Endothelial cell of umbilical vein (primary cell): ENCODE measurements at regions not wholly inside any gene's neighbourhood (a gene's known extent, or its start where the extent isn't known, plus 50 kb on each side); places are given as distances from the start of the nearest gene placed in this dataset.

ENCODE experiments used
- BruUV-seq: library from RNA; stranded (reverse); fragments of 400-500 nt; replicated peaks from 2 replicates; lab custom pipeline; 2021; lab: Mats Ljungman, UMichigan
- CTCF ChIA-PET: fragments of 300-600, 350-600 bp; sonication (Branson Sonifier 250); formaldehyde crosslinking; loops from one replicate; lab custom pipeline; 2021; ENCODE audit warnings: antibody characterized with exemption, inconsistent platforms; lab: Charles Lee
- POLR2A ChIA-PET: fragments of 300-600, 350-600 bp; sonication (Branson Sonifier 250); formaldehyde crosslinking; loops from one replicate; lab custom pipeline; 2021; ENCODE audit warnings: antibody characterized with exemption, inconsistent platforms; lab: Charles Lee
- DNase-seq: peaks from one replicate; pipeline ENCODE4 v3.0.0-alpha.2; 2011; ENCODE audit warnings: low read depth, low spot score
- FAIRE-seq: peaks from 2 replicates; lab custom pipeline; 2011; peaks lifted over from hg19 to GRCh38; lab: Jason Lieb, UNC
- H2AFZ ChIP-seq: 2 replicates; pipeline ENCODE4 v1.6.0; 2012; ENCODE audit warnings: low read depth, low read length, control low read depth, inconsistent platforms
- H3K27ac ChIP-seq: 2 replicates; pipeline ENCODE4 v1.5.1; 2011; ENCODE audit warnings: low read depth, mild to moderate bottlenecking, control low read depth, low read length, moderate library complexity; ENCODE audit not compliant: insufficient read depth
- H3K27me3 ChIP-seq, 2 experiments: 2 replicates each; pipeline versions ENCODE4 v1.6.0 to v1.6.1; 2011; ENCODE audit warnings: low read length in 2 of 2, mixed read lengths in 1 of 2; ENCODE audit not compliant: control insufficient read depth in 2 of 2, insufficient read depth in 2 of 2
- H3K36me3 ChIP-seq, 2 experiments: 2 replicates in 1 of 2; 3 replicates in 1 of 2; pipeline ENCODE4 v1.5.1; 2011; ENCODE audit warnings: low read length in 2 of 2, mild to moderate bottlenecking in 1 of 2, moderate library complexity in 1 of 2; ENCODE audit not compliant: control insufficient read depth in 2 of 2, insufficient read depth in 2 of 2; ENCODE audit errors: extremely low read depth in 1 of 2
- H3K4me1 ChIP-seq: 3 replicates; pipeline ENCODE4 v1.5.1; 2011; ENCODE audit warnings: mild to moderate bottlenecking, low read length; ENCODE audit not compliant: control insufficient read depth, insufficient read depth; ENCODE audit errors: extremely low read depth
- H3K4me2 ChIP-seq: 2 replicates; pipeline ENCODE4 v1.6.1; 2011; ENCODE audit warnings: low read length, control low read depth, mixed read lengths; ENCODE audit not compliant: insufficient read depth
- H3K4me3 ChIP-seq, 3 experiments: fragments of 200-600 bp in 1 of 3; sonication (generic), shearing (Covaris generic) in 1 of 3; replicated peaks in 1 of 3; 2 replicates each; pipeline ENCODE4 v1.5.1; 2011 to 2016; ENCODE audit warnings: control low read depth in 3 of 3, low read length in 3 of 3, mild to moderate bottlenecking in 2 of 3, inconsistent platforms in 1 of 3, low read depth in 1 of 3, moderate library complexity in 1 of 3; ENCODE audit not compliant: insufficient read depth in 1 of 3
- H3K79me2 ChIP-seq: 2 replicates; pipeline ENCODE4 v1.6.0; 2012; ENCODE audit warnings: low read length, inconsistent platforms; ENCODE audit not compliant: control insufficient read depth, insufficient read depth
- H3K9ac ChIP-seq: replicated peaks from 2 replicates; pipeline ENCODE3; 2011; ENCODE audit warnings: low read length, control low read depth; ENCODE audit not compliant: insufficient read depth; ENCODE audit errors: extremely low read depth
- H3K9me1 ChIP-seq: replicated peaks from 3 replicates; pipeline ENCODE4 v1.6.0; 2011; ENCODE audit warnings: mild to moderate bottlenecking, low read length; ENCODE audit not compliant: control insufficient read depth, insufficient read depth; ENCODE audit errors: extremely low read depth
- H3K9me3 ChIP-seq: replicated peaks from 2 replicates; pipeline ENCODE4 v1.5.1; 2012; ENCODE audit warnings: low read length, inconsistent platforms; ENCODE audit not compliant: control insufficient read depth, insufficient read depth
- H4K20me1 ChIP-seq: replicated peaks from 2 replicates; pipeline ENCODE3; 2011; ENCODE audit warnings: mild to moderate bottlenecking, low read length; ENCODE audit not compliant: control insufficient read depth, insufficient read depth; ENCODE audit errors: extremely low read depth
- CTCF ChIP-seq, 2 donors: IDR thresholded peaks; 1 replicate in 1 of 2; 2 replicates in 1 of 2; pipeline ENCODE4 v1.5.1; 2011; ENCODE audit warnings: low read length in 2 of 2, mild to moderate bottlenecking in 2 of 2, moderate library complexity in 2 of 2, control low read depth in 1 of 2, inconsistent platforms in 1 of 2, low read depth in 1 of 2; ENCODE audit not compliant: insufficient read depth in 1 of 2; ENCODE audit errors: extremely low read depth in 1 of 2
- EZH2 ChIP-seq: IDR thresholded peaks from 2 replicates; pipeline ENCODE4 v1.6.1; 2012; ENCODE audit warnings: borderline replicate concordance, low read depth, mild to moderate bottlenecking, moderate library complexity, low read length, inconsistent platforms; ENCODE audit not compliant: severe bottlenecking
- FOS ChIP-seq: IDR thresholded peaks from 2 replicates; pipeline ENCODE4 v1.6.1; 2011; ENCODE audit warnings: mild to moderate bottlenecking, low read length, moderate library complexity, borderline replicate concordance; ENCODE audit not compliant: insufficient read depth
- GATA2 ChIP-seq: IDR thresholded peaks from 2 replicates; pipeline ENCODE4 v1.7.0; 2011; ENCODE audit warnings: low read depth, mild to moderate bottlenecking, moderate library complexity, mixed read lengths, low read length; ENCODE audit not compliant: insufficient read length, insufficient read depth
- JUN ChIP-seq: IDR thresholded peaks from 2 replicates; pipeline ENCODE4 v1.6.1; 2011; ENCODE audit warnings: borderline replicate concordance, low read depth; ENCODE audit not compliant: insufficient read length, insufficient read depth
- MAX ChIP-seq: IDR thresholded peaks from 2 replicates; pipeline ENCODE4 v1.6.1; 2011; ENCODE audit not compliant: insufficient read depth, insufficient read length
- MYC ChIP-seq: IDR thresholded peaks from one replicate; pipeline ENCODE4 v1.6.1; 2011; ENCODE audit warnings: mild to moderate bottlenecking, low read depth, low read length
- POLR2A ChIP-seq: IDR thresholded peaks from 2 replicates; pipeline ENCODE4 v1.6.1; 2012; ENCODE audit warnings: low read depth, mild to moderate bottlenecking, control low read depth, low read length
- POLR2AphosphoS5 ChIP-seq: IDR thresholded peaks from 2 replicates; pipeline ENCODE4 v1.6.1; 2012; ENCODE audit warnings: low read depth, mild to moderate bottlenecking, control low read depth, low read length, moderate library complexity; ENCODE audit not compliant: insufficient read depth
- dilution Hi-C: fragments of 300-500 bp; cut with MboI; formaldehyde crosslinking; loops from one replicate; pipeline ENCODE4 v1.15.0; 2019; ENCODE audit warnings: low sequenced_read_pairs; ENCODE audit not compliant: extremely low pct_ligation_motif_present
- intact Hi-C: fragments of 100-400 bp; cut with micrococcal nuclease; formaldehyde crosslinking; loops from one replicate; pipeline ENCODE4 v1.10.0; 2022

- no TSS peak for BruUV-seq
- no peak overlapping the region for H3K27ac ChIP-seq
- ChIA-PET CTCF (no interaction called here), POLR2A (no interaction called here)
- no peak for TF ChIP-seq EZH2
- no peak for TF ChIP-seq FOS
- no peak for TF ChIP-seq JUN
- no peak for TF ChIP-seq CTCF (IDR thresholded peaks at IDR 0.05; ENCODE audit: extremely low read depth in 1 of 2, insufficient read depth in 1 of 2, low read depth in 1 of 2, low read length in 2 of 2)
- TF ChIP-seq POLR2A: no peak
- no peak for TF ChIP-seq POLR2AphosphoS5
- H3K79me2 ChIP-seq: no peaks in the 10 kb centered on the region
- no peak overlapping the region for H3K9ac ChIP-seq
- intact Hi-C loops (no loop called here), dilution Hi-C loops (no loop called here)
- no peaks in the 10 kb centered on the region for H3K27me3 ChIP-seq
- H3K4me2 ChIP-seq: no peak overlapping the region
- FAIRE-seq (no peak), DNase-seq (no peak)
- no peaks in the 10 kb centered on the region for H4K20me1 ChIP-seq
- H3K9me3 ChIP-seq: no peaks in the 10 kb centered on the region
- no peak overlapping the region for H3K4me3 ChIP-seq
- no peaks in the 10 kb centered on the region for H3K36me3 ChIP-seq
- no peak overlapping the region for H2AFZ ChIP-seq
- H3K4me1 ChIP-seq: no peaks in the 10 kb centered on the region
- no peaks in the 10 kb centered on the region for H3K9me1 ChIP-seq
Measured at GRCh38 chr10:81730891-81731290, 144.1 kb upstream of the NRG3 start.

- Histone ChIP-seq H3K79me2 (no peaks in the 10 kb centered on the region), H3K27ac (no peak overlapping the region), H3K4me1 (no peaks in the 10 kb centered on the region), H3K9ac (no peak overlapping the region), H3K27me3 (no peaks in the 10 kb centered on the region), H3K4me3 (no peak overlapping the region), H3K36me3 (no peaks in the 10 kb centered on the region), H3K9me3 (no peaks in the 10 kb centered on the region), H3K9me1 (no peaks in the 10 kb centered on the region), H2AFZ (no peak overlapping the region), H3K4me2 (no peak overlapping the region), H4K20me1 (no peaks in the 10 kb centered on the region)
- FAIRE-seq: no peak
- TF ChIP-seq CTCF (IDR thresholded peaks at IDR 0.05; ENCODE audit: extremely low read depth in 1 of 2, insufficient read depth in 1 of 2, low read depth in 1 of 2, low read length in 2 of 2): no peak
- TF ChIP-seq MAX: no peak
- TF ChIP-seq GATA2: no peak
- TF ChIP-seq POLR2A: no peak
- TF ChIP-seq MYC: no peak
- no peak for TF ChIP-seq EZH2
- dilution Hi-C loops (no loop called here), intact Hi-C loops (no loop called here)
- ChIA-PET CTCF (no interaction called here), POLR2A (no interaction called here)
- BruUV-seq: no TSS peak
- DNase-seq: no peak
Measured at GRCh38 chr10:81733542-81733941, 141.5 kb upstream of the NRG3 start.
